Ovary (tissue), 7 donors: ENCODE measurements at regions not wholly inside any gene's neighbourhood (a gene's known extent, or its start where the extent isn't known, plus 50 kb on each side); places are given as distances from the start of the nearest gene placed in this dataset.

Source experiments
- DNase-seq, 5 donors: peaks; one replicate each; pipeline ENCODE4 v3.0.0-alpha.2; 2019 to 2020
- H3K27ac ChIP-seq, 2 donors: fragments of 200-600 bp; one replicate each; pipeline versions ENCODE4 v1.5.1 to v1.8.0; 2019 to 2022
- H3K27me3 ChIP-seq: fragments of 200-600 bp; one replicate; pipeline ENCODE4 v1.8.0; 2022
- H3K36me3 ChIP-seq: fragments of 200-600 bp; sonication (generic); one replicate; pipeline ENCODE4 v1.5.1; 2019
- H3K4me1 ChIP-seq: one replicate; pipeline ENCODE4 v1.8.1; 2013; ENCODE audit warnings: mild to moderate bottlenecking, moderate library complexity; ENCODE audit not compliant: insufficient read depth
- H3K4me3 ChIP-seq: fragments of 200-600 bp; sonication (generic); one replicate; pipeline ENCODE4 v1.5.1; 2017
- H3K9me3 ChIP-seq, 2 donors: fragments of 200-600 bp in 1 of 2; sonication (generic) in 1 of 2; one replicate each; pipeline versions ENCODE4 v1.5.1 to v1.8.1; 2013 to 2019; ENCODE audit warnings: mild to moderate bottlenecking in 1 of 2, moderate library complexity in 1 of 2
- CTCF ChIP-seq, 3 donors: fragments of 450-650 bp in 2 of 3; fragments of 200-600 bp in 1 of 3; IDR thresholded peaks; one replicate each; pipeline versions ENCODE4 v1.5.1 to v1.8.0; 2016 to 2022; ENCODE audit warnings: antibody characterized with exemption in 3 of 3, mild to moderate bottlenecking in 1 of 3
- EP300 ChIP-seq: sonication (generic); formaldehyde crosslinking; IDR thresholded peaks from one replicate; pipeline ENCODE4 v1.6.1; 2017; ENCODE audit warnings: antibody characterized with exemption
- POLR2A ChIP-seq: fragments of 450-650 bp; IDR thresholded peaks from one replicate; pipeline ENCODE4 v1.6.1; 2017; ENCODE audit warnings: antibody characterized with exemption, mild to moderate bottlenecking, moderate library complexity
- WGBS, 3 donors: extraction: QIAGEN DNeasy Blood & Tissue Kit in 1 of 3; methylation state at CpG; one replicate each; pipeline versions ENCODE4 v1.1.5 to v1.1.7; 2013 to 2017; 5-methylcytosine and 5-hydroxymethylcytosine counted together
- intact Hi-C, 4 donors: fragments of 100-400 bp; cut with DNase I; formaldehyde crosslinking; loops; one replicate each; pipeline versions ENCODE4 v1.11.0 to v1.15.1; 2022 to 2023
- donor health status: DM: no; HTN: no; CAD: no; lungs with moderate emphysema.
- donor health status: DM: no; HTN: no; CAD: no.
- donor health status: Bipolar disorder and iron deficiency.
- donor health status: DM: no; HTN: no; CAD: no.
- donor health status: DM: yes; HTN: yes; CAD: no.

- no peak for TF ChIP-seq EP300
- TF ChIP-seq POLR2A, result no peak
- no peak for TF ChIP-seq CTCF (IDR thresholded peaks at IDR 0.05)
- DNase-seq, result no peak
- Histone ChIP-seq H3K4me3 (no peak overlapping the region), H3K36me3 (no peaks in the 10 kb centered on the region), H3K4me1 (no peaks in the 10 kb centered on the region), H3K27ac (no peak overlapping the region), H3K9me3 (no peaks in the 10 kb centered on the region), H3K27me3 (no peaks in the 10 kb centered on the region)
- intact Hi-C loops, result no loop called here
- WGBS, 3 donors, result 31 to 38% (median 34%) methylated on average over 6 of the region's 6 CpGs
Measured at GRCh38 chr4:54930226-54930625, 195.2 kb downstream of the KDR start.

- Histone ChIP-seq H3K27ac (no peak overlapping the region), H3K36me3 (no peaks in the 10 kb centered on the region), H3K4me3 (no peak overlapping the region), H3K4me1 (no peaks in the 10 kb centered on the region), H3K9me3 (no peaks in the 10 kb centered on the region), H3K27me3 (no peaks in the 10 kb centered on the region)
- DNase-seq, result no peak
- intact Hi-C loops, result no loop called here
- 68 to 79% (median 77%) methylated on average over 4 of the region's 4 CpGs for WGBS, 3 donors
- TF ChIP-seq CTCF (IDR thresholded peaks at IDR 0.05), result no peak
- TF ChIP-seq POLR2A, result no peak
- TF ChIP-seq EP300, result no peak
Measured at GRCh38 chr4:54929459-54929858, 195.9 kb downstream of the KDR start.

GRCh38 chr4:54924891-54925290, 200.5 kb downstream of the KDR start:
- intact Hi-C loops, result no loop called here
- H3K4me3 ChIP-seq, result no peak overlapping the region
- H3K4me1 ChIP-seq, result no peaks in the 10 kb centered on the region
- H3K36me3 ChIP-seq, result no peaks in the 10 kb centered on the region
- DNase-seq, result no peak
- H3K9me3 ChIP-seq, result no peaks in the 10 kb centered on the region
- H3K27ac ChIP-seq, result no peak overlapping the region
- TF ChIP-seq POLR2A, result no peak
- TF ChIP-seq EP300, result no peak
- TF ChIP-seq CTCF (IDR thresholded peaks at IDR 0.05), result no peak
- no peaks in the 10 kb centered on the region for H3K27me3 ChIP-seq

GRCh38 chr4:54915276-54915675, 210.1 kb downstream of the KDR start:
- DNase-seq, result no peak
- TF ChIP-seq POLR2A (no peak), CTCF (IDR thresholded peaks at IDR 0.05) (no peak), EP300 (no peak)
- Histone ChIP-seq H3K9me3 (no peaks in the 10 kb centered on the region), H3K27ac (no peak overlapping the region), H3K27me3 (no peaks in the 10 kb centered on the region), H3K36me3 (no peaks in the 10 kb centered on the region), H3K4me3 (no peak overlapping the region), H3K4me1 (no peaks in the 10 kb centered on the region)
- intact Hi-C loops, result no loop called here
- 85 to 88% (median 86%) methylated on average over 2 of the region's 2 CpGs for WGBS, 3 donors

- intact Hi-C loops, result no loop called here
- 66 to 82% (median 75%) methylated on average over 2 of the region's 2 CpGs for WGBS, 3 donors
- no peaks in the 10 kb centered on the region for H3K27me3 ChIP-seq
- H3K4me1 ChIP-seq, result no peaks in the 10 kb centered on the region
- H3K4me3 ChIP-seq, result no peak overlapping the region
- no peaks in the 10 kb centered on the region for H3K36me3 ChIP-seq
- H3K27ac ChIP-seq, result no peak overlapping the region
- TF ChIP-seq POLR2A (no peak), EP300 (no peak), CTCF (IDR thresholded peaks at IDR 0.05) (no peak)
- H3K9me3 ChIP-seq, result no peaks in the 10 kb centered on the region
- DNase-seq, result no peak
Measured at GRCh38 chr4:54914781-54915180, 210.6 kb downstream of the KDR start.
